GM18517 (cell line): ENCODE measurements at regions not wholly inside any gene's neighbourhood (a gene's known extent, or its start where the extent isn't known, plus 50 kb on each side); places are given as distances from the start of the nearest gene placed in this dataset.
"Not testable (repeated sequence)": the region's sequence is repeated elsewhere in the genome, so short reads cannot be mapped to it uniquely, and the experiment has no call there.

Source experiments
- ATAC-seq: cut with Tn5 transposase; IDR thresholded peaks from one replicate; pipeline ENCODE4 v1.9.1; 2021; ENCODE audit warnings: mild to moderate bottlenecking, moderate library complexity; ENCODE audit not compliant: unreplicated experiment

DNA sequence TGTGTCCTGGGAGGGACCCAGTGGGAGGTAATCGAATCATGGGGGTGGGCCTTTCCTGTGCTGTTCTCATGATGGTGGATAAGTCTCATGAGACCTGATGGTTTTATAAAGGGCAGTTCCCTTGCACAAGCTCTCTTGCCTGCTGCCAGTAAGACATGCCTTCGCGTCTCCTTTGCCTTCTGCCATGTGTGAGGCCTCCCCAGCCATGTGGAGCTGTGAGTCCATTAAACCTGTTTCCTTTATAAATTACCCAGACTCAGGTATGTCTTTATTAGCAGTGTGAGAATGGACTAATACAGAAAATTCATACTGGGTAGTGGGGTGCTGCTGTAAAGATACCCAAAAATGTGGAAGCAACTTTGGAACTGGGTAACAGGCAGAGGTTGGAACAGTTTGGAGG lies 300.0 kb upstream of the ZFP42 start:
- ATAC-seq: not testable (repeated sequence)

DNA sequence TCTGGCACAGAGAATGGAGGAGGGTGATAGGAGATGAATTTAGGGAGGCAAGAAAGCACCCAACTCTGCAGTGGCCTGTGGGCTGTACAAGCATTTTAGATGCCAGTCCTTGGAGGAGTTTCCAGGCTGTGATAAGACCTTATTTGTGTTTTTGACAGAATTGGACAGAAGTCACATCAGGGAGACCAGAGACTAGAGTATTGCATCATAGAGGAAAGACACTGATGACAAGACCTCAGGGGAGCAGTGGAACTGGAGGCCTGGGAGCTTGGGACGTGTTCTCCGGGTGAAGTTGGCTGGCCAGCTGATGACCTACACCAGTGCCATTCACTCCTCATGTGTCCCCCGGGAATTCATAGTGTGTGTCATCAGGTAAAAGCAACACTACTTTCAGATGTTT lies 284.0 kb upstream of the ZFP42 start:
- ATAC-seq: no peak

DNA sequence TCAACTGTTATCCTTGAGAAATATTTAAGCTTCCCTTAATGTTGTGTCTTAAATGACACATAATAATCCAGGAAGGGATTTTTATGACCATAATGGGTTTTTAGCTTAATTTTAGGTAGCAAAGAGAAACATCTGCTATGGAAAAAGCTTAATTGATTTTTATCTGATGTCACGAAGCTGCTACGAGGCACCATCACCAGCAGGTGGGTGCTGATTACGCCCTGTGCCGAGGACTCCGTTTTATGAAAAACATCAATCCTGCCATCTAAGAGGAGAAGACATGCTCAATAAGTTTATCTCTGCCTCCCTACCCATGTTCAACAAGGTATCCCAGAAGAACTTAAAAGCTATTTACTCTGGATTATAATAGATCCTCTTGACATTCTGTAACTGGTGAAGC lies 280.6 kb upstream of the ZFP42 start:
- ATAC-seq: no peak

GRCh38 chr4:187715466-187715865 lies 280.1 kb upstream of the ZFP42 start:
- ATAC-seq: no peak

- no peak for ATAC-seq
Measured at GRCh38 chr4:187724456-187724855, 271.1 kb upstream of the ZFP42 start.

DNA sequence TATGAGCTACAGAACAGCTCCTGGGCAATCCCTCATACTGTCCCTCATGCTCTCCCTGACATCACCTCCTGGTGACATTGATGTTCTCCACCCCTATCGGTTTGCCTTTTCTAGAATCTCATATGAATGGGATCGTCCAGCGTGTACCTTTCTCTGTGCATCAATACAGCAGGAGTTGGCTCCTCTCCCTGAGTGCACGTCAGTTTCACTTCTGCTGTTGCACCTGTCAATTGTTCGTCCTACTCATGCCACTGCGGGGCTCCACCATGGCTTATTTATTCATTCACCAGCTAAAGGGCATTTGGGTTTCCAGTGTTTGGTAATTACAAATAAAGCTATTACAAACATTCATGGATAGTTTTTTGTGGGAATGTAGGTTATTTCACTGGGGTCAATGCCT lies 269.1 kb upstream of the ZFP42 start:
- no peak for ATAC-seq

DNA sequence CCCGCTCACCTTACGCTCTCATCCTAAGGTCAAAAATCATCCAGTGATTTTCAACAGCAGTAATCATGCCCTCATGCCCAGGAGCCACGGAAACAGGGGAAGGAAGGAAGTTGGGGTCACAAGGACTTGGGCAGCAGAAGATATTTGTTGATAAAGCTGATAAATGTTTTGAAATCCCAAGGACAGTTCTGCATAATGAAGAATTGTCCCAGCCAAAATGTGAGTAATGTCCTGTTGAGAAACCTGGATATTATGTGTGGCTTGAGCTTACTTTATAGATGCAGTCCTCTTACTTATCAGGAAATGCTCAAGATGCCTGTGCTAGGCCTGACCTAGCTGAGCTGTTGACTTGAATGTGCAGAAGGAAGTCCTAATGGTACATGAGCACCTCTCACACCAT lies 263.0 kb upstream of the ZFP42 start:
- no peak for ATAC-seq

GRCh38 chr4:187739771-187740170 lies 255.8 kb upstream of the ZFP42 start:
- no peak for ATAC-seq

DNA sequence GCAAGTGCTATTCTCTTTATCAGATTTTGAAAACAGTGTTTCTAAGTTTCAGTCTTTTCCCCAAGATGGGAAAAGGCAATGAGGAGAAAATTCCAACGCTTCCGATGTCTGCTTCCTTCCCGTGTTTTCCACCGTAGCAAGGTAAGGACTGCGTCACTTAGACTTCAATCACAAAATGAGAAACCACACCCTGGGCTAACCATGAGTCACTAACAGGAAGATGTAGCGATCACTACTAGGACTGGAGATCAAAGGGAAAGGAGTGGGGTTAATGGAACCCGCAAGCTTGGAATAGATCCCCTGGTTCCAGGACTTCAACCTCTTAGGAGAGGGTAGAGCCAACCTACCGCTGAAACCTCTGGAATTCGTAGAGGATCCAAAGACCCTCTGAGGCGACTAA lies 250.7 kb upstream of the ZFP42 start:
- ATAC-seq: no peak

GRCh38 chr4:187750652-187751051 lies 244.9 kb upstream of the ZFP42 start:
- ATAC-seq: not testable (repeated sequence)

DNA sequence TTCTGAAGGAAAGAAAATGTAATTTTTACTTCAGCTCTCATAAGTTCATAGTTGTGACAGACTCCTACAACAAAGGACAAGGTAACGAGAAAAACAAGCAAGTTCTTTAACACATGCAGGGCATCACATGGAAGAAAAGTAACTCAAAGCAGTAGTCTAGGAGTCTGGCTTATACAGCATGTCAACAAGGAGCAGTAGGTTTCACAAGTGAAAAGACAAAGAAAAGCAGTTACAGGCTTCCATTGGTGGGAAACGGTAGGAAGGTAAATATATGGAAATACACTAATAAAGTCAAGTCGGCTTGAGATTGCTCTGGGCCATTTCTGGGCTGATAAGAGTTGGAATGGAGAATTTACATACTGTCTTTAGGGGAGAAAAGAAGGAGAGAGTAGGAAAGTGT lies 228.4 kb upstream of the ZFP42 start:
- no peak for ATAC-seq

GRCh38 chr4:187767687-187768086 lies 227.9 kb upstream of the ZFP42 start:
- ATAC-seq: no peak

DNA sequence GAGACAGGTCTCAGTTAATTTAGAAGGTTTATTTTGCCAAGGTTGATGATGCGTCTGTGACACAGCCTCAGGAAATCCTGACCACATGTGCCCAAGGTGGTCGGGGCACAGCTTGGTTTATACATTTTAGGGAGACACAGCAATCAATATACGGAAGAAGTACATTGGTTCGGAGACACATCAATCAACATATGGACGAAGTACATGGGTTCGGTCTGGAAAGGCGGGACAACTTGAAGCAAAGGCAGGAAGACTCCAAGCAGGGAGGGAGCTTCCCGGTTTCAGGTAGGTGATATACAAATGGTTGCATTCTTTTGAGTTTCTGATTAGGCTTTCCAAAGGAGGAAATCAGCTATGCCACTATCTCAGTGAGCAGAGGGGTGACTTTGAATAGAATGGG lies 225.2 kb upstream of the ZFP42 start:
- ATAC-seq: no peak

DNA sequence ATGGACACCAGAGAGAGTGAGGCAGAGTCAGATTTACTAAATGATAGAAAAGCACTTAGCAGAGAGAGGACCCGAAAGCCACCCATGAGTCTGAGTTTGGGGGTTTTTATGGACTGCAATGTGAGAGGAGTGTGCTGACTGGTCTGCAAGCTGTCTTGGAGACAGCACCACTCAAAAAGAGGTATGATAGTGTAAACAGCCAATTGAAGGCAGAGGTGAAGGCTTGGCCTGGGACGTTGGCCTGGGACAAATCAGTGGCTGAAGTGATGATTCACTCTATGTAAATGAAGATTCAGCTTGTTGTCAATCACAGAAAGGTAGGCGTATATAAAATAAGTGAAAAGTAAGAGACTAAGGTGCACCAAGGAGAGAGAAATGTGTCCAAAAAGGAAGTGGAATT lies 217.6 kb upstream of the ZFP42 start:
- ATAC-seq: no peak

DNA sequence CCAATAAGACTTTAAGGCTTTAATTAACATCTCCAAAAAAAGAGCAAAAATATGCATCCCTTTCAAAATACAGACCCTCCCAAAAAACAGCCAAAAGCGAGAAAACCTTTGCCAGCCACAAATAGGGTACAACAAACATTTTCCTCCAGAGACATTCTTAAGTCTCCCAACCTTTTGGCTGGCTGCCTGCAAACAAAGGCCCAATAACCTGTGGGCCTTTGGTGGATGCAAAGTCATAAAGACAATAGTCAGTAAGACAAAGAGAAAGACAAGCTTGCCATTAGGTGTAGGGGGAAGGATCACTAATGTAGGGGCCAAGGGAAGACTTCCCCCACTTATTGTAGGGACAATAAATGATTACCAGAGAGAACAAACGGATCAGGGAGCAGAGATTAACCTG lies 215.5 kb upstream of the ZFP42 start:
- ATAC-seq: no peak

DNA sequence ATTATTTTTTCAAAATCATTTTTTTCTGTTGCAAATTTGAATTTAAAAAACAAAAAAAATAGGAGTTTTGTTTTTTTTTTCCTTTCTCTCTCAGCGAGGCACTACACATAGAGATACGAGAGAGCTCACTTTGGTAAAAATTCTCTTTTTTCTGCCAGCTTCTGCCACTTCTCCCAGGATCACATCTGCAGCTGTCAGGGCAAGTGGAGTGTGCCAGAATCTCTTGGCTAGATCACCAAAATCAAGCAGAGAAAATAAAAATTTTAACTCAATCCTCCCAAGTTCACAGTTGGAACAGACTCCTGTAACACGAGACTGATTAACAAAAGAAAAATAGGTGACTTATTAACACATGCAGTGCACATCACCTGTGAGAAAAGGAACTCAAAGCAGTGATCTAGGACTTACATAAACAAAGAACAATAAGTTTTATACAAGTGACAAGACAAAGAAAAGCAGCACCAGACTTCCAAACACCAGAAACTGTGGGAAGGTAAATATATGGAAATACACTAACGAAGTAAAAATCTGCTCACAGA lies 213.2 kb upstream of the ZFP42 start:
- ATAC-seq: no peak

GRCh38 chr4:187786190-187786589 lies 209.4 kb upstream of the ZFP42 start:
- no peak for ATAC-seq

DNA sequence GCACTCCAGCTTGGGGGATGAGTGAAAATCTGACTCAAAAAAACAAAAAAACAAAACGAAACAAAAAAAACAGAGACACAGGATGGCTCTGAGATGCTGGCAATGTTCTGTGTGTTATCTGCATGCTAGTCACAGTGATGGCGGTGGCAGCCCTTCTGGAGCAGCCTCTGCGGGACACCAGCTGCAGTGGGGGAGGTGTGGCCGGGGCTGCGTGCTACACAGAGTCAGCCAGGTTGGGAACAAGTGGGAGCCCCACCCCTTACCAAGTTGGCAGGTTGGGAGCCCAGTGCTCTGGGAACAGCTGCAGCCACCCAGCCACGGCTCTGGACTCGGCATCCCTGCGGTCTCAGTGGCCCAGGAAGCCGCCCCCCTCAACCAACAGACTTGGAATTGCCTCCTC lies 206.5 kb upstream of the ZFP42 start:
- ATAC-seq: no peak

DNA sequence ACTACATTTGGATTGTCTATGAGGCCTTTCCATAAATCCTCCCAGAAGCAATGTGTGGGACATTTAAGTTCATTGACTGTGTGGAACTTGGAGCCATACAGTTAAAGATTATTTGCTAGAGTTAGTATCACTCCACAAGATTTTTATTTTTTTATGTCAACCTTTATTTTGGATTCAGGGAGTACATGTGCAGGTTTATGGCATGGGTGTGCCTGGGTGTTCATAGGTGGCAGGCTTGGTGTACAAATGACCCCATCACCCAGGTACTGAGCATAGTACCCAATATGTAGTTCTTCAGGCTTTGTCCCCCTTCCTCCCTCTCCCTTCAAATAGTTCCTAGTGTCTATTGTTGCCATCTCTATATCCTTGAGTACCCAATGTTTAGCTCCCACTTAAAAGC lies 199.8 kb upstream of the ZFP42 start:
- no peak for ATAC-seq

GRCh38 chr4:187798385-187798784 lies 197.2 kb upstream of the ZFP42 start:
- no peak for ATAC-seq

GRCh38 chr4:187799735-187800134 lies 195.8 kb upstream of the ZFP42 start:
- no peak for ATAC-seq

- no peak for ATAC-seq
Measured at GRCh38 chr4:187811591-187811990, 184.0 kb upstream of the ZFP42 start.

GRCh38 chr4:187814737-187815465 lies 180.7 kb upstream of the ZFP42 start:
- no peak for ATAC-seq
